Sigmoid colon (tissue), 6 donors: ENCODE measurements at regions not wholly inside any gene's neighbourhood (a gene's known extent, or its start where the extent isn't known, plus 50 kb on each side); places are given as distances from the start of the nearest gene placed in this dataset.

ENCODE experiments used
- DNase-seq: peaks from one replicate; pipeline ENCODE4 v3.0.0-alpha.2; 2019
- H3K27ac ChIP-seq, 4 donors: fragments of 200-600 bp; sonication (generic); one replicate each; pipeline ENCODE4 v1.5.1; 2016 to 2019; ENCODE audit warnings: mild to moderate bottlenecking in 1 of 4
- H3K27me3 ChIP-seq, 3 donors: fragments of 200-600 bp; sonication (generic); one replicate each; pipeline ENCODE4 v1.5.1; 2019; ENCODE audit warnings: mild to moderate bottlenecking in 1 of 3
- H3K36me3 ChIP-seq, 4 donors: fragments of 200-600 bp; sonication (generic); one replicate each; pipeline ENCODE4 v1.5.1; 2016 to 2019
- H3K4me1 ChIP-seq, 4 donors: fragments of 200-600 bp; sonication (generic); one replicate each; pipeline ENCODE4 v1.5.1; 2017 to 2019
- H3K4me3 ChIP-seq, 4 donors: fragments of 200-600 bp; sonication (generic); one replicate each; pipeline ENCODE4 v1.5.1; 2017 to 2019; ENCODE audit warnings: mild to moderate bottlenecking in 2 of 4, moderate library complexity in 1 of 4
- H3K9me3 ChIP-seq, 4 donors: fragments of 200-600 bp in 3 of 4; sonication (generic) in 3 of 4; one replicate each; pipeline versions ENCODE4 v1.5.1 to v1.6.1; 2013 to 2019
- EP300 ChIP-seq, 4 donors: sonication (generic); formaldehyde crosslinking; IDR thresholded peaks; one replicate each; pipeline ENCODE4 v1.6.1; 2017; ENCODE audit warnings: antibody characterized with exemption in 4 of 4
- POLR2A ChIP-seq, 2 donors: fragments of 450-650 bp; IDR thresholded peaks; one replicate each; pipeline ENCODE4 v1.6.1; 2016; ENCODE audit warnings: antibody characterized with exemption in 2 of 2, mild to moderate bottlenecking in 2 of 2, moderate library complexity in 2 of 2
- POLR2AphosphoS5 ChIP-seq, 4 donors: sonication (generic); formaldehyde crosslinking; IDR thresholded peaks; one replicate each; pipeline ENCODE4 v1.6.1; 2017; ENCODE audit warnings: antibody characterized with exemption in 4 of 4
- WGBS, 2 donors: extraction: QIAGEN DNeasy Blood & Tissue Kit; methylation state at CpG; one replicate each; pipeline ENCODE4 v1.1.7; 2013; 5-methylcytosine and 5-hydroxymethylcytosine counted together
- intact Hi-C: fragments of 100-400 bp; cut with DNase I; formaldehyde crosslinking; loops from one replicate; pipeline ENCODE4 v1.15.1; 2023
- TF ChIP-seq, protein P1 (sequence below), 4 experiments: fragments of 450-650 bp in 3 of 4; fragments of 200-600 bp in 1 of 4; IDR thresholded peaks; one replicate each; pipeline ENCODE4 v1.5.1; 2016 to 2019; ENCODE audit warnings: antibody characterized with exemption in 4 of 4, mild to moderate bottlenecking in 3 of 4, moderate library complexity in 2 of 4
- donor health status: healthy with polysubstance abuse.
- donor health status: healthy.

DNA sequence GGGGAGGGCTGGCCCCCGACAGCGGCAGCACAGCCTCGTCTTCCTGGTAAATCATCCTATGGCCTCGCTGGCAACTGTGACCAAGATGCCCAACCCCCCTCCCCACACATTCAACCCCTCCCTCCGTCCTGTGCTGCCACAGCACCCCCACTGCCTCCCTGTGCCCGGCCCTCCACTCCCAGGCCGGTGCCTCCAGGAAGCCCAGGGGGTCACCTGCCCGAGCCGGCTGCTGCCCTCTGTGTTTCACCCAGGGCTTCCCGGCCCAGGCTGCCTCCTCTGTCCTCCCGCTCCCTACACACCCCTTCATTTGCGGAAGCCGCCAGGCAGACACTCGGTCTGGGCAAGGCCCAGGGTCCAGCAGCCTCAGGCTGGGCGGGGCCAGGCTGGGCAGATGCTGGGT lies 188.6 kb downstream of the RBFOX3 start:
- DNase-seq = no peak
- Histone ChIP-seq H3K4me1 (peaks cover 0 to 32% (median 21%) of the 10 kb centered on the region in 4 donors), H3K9me3 (no peaks in the 10 kb centered on the region), H3K27me3 (no peaks in the 10 kb centered on the region), H3K27ac (no peak overlapping the region), H3K4me3 (no peak overlapping the region), H3K36me3 (no peaks in the 10 kb centered on the region)
- intact Hi-C loops = no loop called here
- 52 to 70% methylated on average over 15 of the region's 15 CpGs for WGBS, 2 donors
- no peak for TF ChIP-seq POLR2A (IDR thresholded peaks at IDR 0.05)
- no peak for TF ChIP-seq POLR2AphosphoS5 (IDR thresholded peaks at IDR 0.05)
- TF ChIP-seq, protein P1, sequence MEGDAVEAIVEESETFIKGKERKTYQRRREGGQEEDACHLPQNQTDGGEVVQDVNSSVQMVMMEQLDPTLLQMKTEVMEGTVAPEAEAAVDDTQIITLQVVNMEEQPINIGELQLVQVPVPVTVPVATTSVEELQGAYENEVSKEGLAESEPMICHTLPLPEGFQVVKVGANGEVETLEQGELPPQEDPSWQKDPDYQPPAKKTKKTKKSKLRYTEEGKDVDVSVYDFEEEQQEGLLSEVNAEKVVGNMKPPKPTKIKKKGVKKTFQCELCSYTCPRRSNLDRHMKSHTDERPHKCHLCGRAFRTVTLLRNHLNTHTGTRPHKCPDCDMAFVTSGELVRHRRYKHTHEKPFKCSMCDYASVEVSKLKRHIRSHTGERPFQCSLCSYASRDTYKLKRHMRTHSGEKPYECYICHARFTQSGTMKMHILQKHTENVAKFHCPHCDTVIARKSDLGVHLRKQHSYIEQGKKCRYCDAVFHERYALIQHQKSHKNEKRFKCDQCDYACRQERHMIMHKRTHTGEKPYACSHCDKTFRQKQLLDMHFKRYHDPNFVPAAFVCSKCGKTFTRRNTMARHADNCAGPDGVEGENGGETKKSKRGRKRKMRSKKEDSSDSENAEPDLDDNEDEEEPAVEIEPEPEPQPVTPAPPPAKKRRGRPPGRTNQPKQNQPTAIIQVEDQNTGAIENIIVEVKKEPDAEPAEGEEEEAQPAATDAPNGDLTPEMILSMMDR (IDR thresholded peaks at IDR 0.05) = no peak
- no peak for TF ChIP-seq EP300 (IDR thresholded peaks at IDR 0.05)

DNA sequence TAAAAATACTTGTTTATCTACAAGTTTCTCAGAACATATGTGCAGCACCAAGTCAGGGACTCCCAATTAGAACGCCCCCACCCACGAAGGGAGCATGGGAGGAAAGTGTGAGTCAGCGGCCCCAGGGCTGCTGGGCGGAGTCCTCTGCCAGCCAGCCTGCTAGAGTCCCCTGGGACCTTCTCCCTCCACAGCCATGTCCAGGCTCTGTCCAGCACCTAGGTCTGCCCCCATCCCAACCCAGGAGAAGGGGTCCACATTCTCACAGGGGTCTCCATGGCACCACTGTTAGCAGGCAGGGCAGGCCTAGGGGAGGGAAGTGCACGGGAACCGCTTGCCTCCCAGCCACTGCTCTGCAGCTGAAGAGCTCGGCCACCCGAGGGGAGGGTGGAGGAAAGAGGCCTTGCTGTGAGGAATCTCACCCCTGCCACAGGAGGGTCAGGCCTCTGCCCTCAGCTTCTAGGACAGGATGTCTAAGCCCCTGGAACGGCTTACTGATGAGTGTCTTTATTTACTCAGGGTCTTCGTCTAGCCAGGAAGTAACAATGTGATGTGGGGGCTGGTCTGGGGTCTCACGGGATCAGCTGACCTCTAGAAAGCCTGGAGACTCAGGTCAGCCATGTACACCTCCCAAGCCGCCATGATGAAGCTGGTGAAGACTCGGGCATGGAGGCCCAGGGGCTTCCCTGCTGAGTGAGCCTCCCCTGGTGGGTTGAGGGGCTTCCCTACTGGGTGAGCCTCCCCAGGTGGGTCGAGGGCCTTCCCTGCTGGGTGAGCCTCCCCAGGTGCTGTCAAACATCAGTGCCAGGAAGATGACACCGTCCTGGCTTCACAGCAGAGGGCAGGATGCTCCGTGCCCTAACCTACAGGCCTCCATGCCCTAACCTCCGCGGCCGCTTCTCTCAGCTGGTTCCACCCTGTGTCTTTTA lies 190.3 kb downstream of the RBFOX3 start:
- intact Hi-C loops = no loop called here
- no peak for DNase-seq
- Histone ChIP-seq H3K36me3 (no peaks in the 10 kb centered on the region), H3K9me3 (no peaks in the 10 kb centered on the region), H3K4me1 (peaks cover 0 to 36% (median 24%) of the 10 kb centered on the region in 4 donors), H3K4me3 (no peak overlapping the region), H3K27ac (no peak overlapping the region), H3K27me3 (peaks cover 0 to 4% (median 0%) of the 10 kb centered on the region in 3 donors)
- WGBS, 2 donors = 49 to 55% methylated on average over 19 of the region's 19 CpGs
- TF ChIP-seq, protein P1 (IDR thresholded peaks at IDR 0.05) = no peak
- TF ChIP-seq POLR2A (IDR thresholded peaks at IDR 0.05) = no peak

DNA sequence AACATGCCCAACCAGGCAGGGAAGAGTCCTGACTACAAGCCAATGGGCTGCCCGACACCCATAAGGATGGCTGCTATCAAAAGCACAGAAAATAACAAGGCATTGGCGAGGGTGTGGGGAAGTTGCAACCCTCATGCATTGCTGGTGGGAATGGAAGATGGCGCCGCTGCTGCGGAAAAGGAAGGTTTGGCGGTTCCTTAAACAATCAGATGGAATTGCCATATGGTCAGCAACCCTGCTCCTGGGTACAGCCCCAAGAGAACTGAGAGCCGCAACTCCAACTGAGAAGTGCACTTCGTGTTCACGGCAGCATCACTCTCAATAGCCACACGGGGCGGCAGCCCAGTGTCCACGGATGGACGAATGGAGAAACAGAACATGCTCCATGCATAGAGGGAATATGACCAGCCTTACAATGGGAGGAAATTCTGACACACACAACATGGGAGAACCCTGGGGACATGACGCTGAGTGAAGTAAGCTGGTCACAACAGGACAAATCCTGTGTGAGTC lies 193.3 kb downstream of the RBFOX3 start:
- no peak overlapping the region for H3K27ac ChIP-seq
- no peaks in the 10 kb centered on the region for H3K36me3 ChIP-seq
- peaks cover 0 to 61% (median 45%) of the 10 kb centered on the region in 4 donors for H3K4me1 ChIP-seq
- intact Hi-C loops = no loop called here
- H3K9me3 ChIP-seq = no peaks in the 10 kb centered on the region
- peaks cover 0 to 7% (median 0%) of the 10 kb centered on the region in 3 donors for H3K27me3 ChIP-seq
- H3K4me3 ChIP-seq = no peak overlapping the region
- WGBS, 2 donors = 86 to 88% methylated on average over 14 of the region's 14 CpGs
- no peak for TF ChIP-seq EP300 (IDR thresholded peaks at IDR 0.05)
- TF ChIP-seq, protein P1 (IDR thresholded peaks at IDR 0.05) = no peak
- TF ChIP-seq POLR2A (IDR thresholded peaks at IDR 0.05) = no peak
- no peak for TF ChIP-seq POLR2AphosphoS5 (IDR thresholded peaks at IDR 0.05)
- no peak for DNase-seq

DNA sequence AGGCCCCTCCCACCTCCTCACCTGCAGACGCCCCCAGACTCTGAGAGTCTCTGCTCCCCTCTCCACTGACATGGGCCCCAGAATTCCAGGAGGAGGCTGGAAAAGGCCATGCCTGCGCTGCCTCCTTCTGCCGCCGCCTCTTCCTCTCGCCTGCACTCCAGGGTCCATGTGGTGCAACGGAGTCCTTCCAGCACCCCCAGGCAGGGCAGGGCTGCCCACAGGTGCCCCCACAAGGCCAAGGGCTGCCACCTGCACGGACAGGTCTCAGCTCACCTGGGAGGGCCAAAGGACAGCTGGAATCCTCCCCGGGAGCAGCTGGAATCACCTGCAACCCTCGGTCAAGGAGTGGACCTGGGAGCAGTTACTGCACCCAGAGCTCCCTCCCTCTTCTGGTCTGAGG lies 194.9 kb downstream of the RBFOX3 start:
- H3K27me3 ChIP-seq = peaks cover 0 to 7% (median 0%) of the 10 kb centered on the region in 3 donors
- H3K36me3 ChIP-seq = no peaks in the 10 kb centered on the region

More for the DNA sequence above, 194.9 kb downstream of the RBFOX3 start:
- WGBS, 2 donors = 66 to 70% methylated on average over 9 of the region's 9 CpGs
- H3K9me3 ChIP-seq = no peaks in the 10 kb centered on the region
- H3K27ac ChIP-seq = no peak overlapping the region
- DNase-seq = no peak
- peaks cover 0 to 47% (median 36%) of the 10 kb centered on the region in 4 donors for H3K4me1 ChIP-seq
- intact Hi-C loops = no loop called here
- no peak overlapping the region for H3K4me3 ChIP-seq
- TF ChIP-seq, protein P1 (IDR thresholded peaks at IDR 0.05) = no peak
- TF ChIP-seq POLR2A (IDR thresholded peaks at IDR 0.05) (no peak), POLR2AphosphoS5 (IDR thresholded peaks at IDR 0.05) (no peak), EP300 (IDR thresholded peaks at IDR 0.05) (no peak)
